PC-9 (cell line): ENCODE measurements at regions not wholly inside any gene's neighbourhood (a gene's known extent, or its start where the extent isn't known, plus 50 kb on each side); places are given as distances from the start of the nearest gene placed in this dataset.
"Not testable (repeated sequence)": the region's sequence is repeated elsewhere in the genome, so short reads cannot be mapped to it uniquely, and the experiment has no call there.

Experiments used
- EZH2 ChIP-seq: fragments of 200-600 bp; sonication (generic); IDR thresholded peaks from 2 replicates; pipeline ENCODE4 v1.8.0; 2017; ENCODE audit warnings: antibody characterized with exemption, low read depth
- TF ChIP-seq, protein P1 (sequence below): fragments of 200-600 bp; sonication (generic); conservative IDR thresholded peaks from 2 replicates; pipeline ENCODE4 v1.6.1; 2017; ENCODE audit warnings: mixed run types, antibody characterized with exemption, mild to moderate bottlenecking, moderate library complexity

DNA sequence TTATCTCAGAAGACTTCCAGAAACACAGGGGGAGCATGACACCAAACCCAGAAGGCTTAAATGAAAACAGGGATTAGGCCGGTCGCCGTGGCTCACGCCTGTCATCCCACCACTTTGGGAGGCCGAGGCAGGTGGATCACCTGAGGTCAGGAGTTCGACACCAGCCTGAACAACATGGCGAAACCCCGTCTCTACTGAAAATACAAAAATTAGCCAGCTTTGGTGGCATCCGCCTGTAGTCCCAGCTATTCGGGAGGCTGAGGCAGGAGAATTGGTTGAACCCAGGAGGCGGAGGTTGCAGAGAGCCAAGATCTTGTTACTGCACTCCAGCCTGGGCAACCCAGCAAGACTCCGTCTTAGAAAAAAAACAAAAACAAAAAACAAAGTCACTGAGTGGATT, 294.1 kb downstream of the ASMT start:
- TF ChIP-seq, protein P1, sequence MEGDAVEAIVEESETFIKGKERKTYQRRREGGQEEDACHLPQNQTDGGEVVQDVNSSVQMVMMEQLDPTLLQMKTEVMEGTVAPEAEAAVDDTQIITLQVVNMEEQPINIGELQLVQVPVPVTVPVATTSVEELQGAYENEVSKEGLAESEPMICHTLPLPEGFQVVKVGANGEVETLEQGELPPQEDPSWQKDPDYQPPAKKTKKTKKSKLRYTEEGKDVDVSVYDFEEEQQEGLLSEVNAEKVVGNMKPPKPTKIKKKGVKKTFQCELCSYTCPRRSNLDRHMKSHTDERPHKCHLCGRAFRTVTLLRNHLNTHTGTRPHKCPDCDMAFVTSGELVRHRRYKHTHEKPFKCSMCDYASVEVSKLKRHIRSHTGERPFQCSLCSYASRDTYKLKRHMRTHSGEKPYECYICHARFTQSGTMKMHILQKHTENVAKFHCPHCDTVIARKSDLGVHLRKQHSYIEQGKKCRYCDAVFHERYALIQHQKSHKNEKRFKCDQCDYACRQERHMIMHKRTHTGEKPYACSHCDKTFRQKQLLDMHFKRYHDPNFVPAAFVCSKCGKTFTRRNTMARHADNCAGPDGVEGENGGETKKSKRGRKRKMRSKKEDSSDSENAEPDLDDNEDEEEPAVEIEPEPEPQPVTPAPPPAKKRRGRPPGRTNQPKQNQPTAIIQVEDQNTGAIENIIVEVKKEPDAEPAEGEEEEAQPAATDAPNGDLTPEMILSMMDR = not testable (repeated sequence)
- not testable (repeated sequence) for TF ChIP-seq EZH2
